Left lung (tissue), 4 donors: ENCODE measurements at regions not wholly inside any gene's neighbourhood (a gene's known extent, or its start where the extent isn't known, plus 50 kb on each side); places are given as distances from the start of the nearest gene placed in this dataset.
A peak's percentile ranks its signal among the peaks of the same experiment; 100 is the strongest.
"Not testable (repeated sequence)": the region's sequence is repeated elsewhere in the genome, so short reads cannot be mapped to it uniquely, and the experiment has no call there.

Experiments used
- ATAC-seq: fragments of 200-7000 bp; cut with Tn5 transposase; one replicate; pipeline ENCODE4 v1.9.1; 2020; ENCODE audit warnings: moderate library complexity
- DNase-seq, 4 donors: peaks; one replicate each; pipeline ENCODE4 v3.0.0-alpha.2; 2013 to 2020
- H3K27ac ChIP-seq, 2 donors: fragments of 200-600 bp; sonication (generic) in 1 of 2; one replicate each; pipeline versions ENCODE4 v1.5.0 to v1.8.0; 2020 to 2021
- H3K27me3 ChIP-seq, 2 donors: fragments of 200-600 bp; sonication (generic) in 1 of 2; one replicate each; pipeline versions ENCODE4 v1.5.0 to v1.8.0; 2020 to 2021
- H3K36me3 ChIP-seq, 2 donors: fragments of 200-600 bp; sonication (generic) in 1 of 2; one replicate each; pipeline versions ENCODE4 v1.5.0 to v1.8.0; 2020 to 2021
- H3K4me1 ChIP-seq, 2 donors: fragments of 200-600 bp; one replicate each; pipeline ENCODE4 v1.8.0; 2021
- H3K4me3 ChIP-seq, 2 donors: fragments of 200-600 bp; sonication (generic) in 1 of 2; one replicate each; pipeline versions ENCODE4 v1.5.0 to v1.8.0; 2020 to 2021; ENCODE audit warnings: mild to moderate bottlenecking in 1 of 2
- H3K9me3 ChIP-seq, 2 donors: fragments of 200-600 bp; sonication (generic) in 1 of 2; one replicate each; pipeline versions ENCODE4 v1.5.0 to v1.8.0; 2020 to 2021
- CTCF ChIP-seq, 2 donors: fragments of 200-600 bp; sonication (generic) in 1 of 2; IDR thresholded peaks; one replicate each; pipeline versions ENCODE4 v1.5.0 to v1.8.0; 2021; ENCODE audit warnings: antibody characterized with exemption in 2 of 2
- intact Hi-C, 2 donors: fragments of 100-400 bp; cut with DNase I; formaldehyde crosslinking; loops; one replicate each; pipeline versions ENCODE4 v1.11.2 to v1.14.2; 2022
- donor health status: DM: no; HTN: yes; CAD: no.
- donor health status: DM: no; HTN: no; CAD: no.

- Histone ChIP-seq H3K4me3 (no peak overlapping the region), H3K36me3 (no peaks in the 10 kb centered on the region), H3K27ac (no peak overlapping the region), H3K4me1 (no peaks in the 10 kb centered on the region), H3K27me3 (no peaks in the 10 kb centered on the region), H3K9me3 (no peaks in the 10 kb centered on the region)
- intact Hi-C loops: loop anchor here in 1 of 2 donors (10.0 kb wide), 1 partner anchor 61 kb away; no protein-coding TSS in a partner anchor
- DNase-seq (no peak), ATAC-seq (no peak)
- no peak for TF ChIP-seq CTCF (IDR thresholded peaks at IDR 0.05)
Measured at GRCh38 chr15:88995449-88995848, 82.3 kb upstream of the MFGE8 start.

- no peak overlapping the region for H3K27ac ChIP-seq
- peaks cover 0 to 2% of the 10 kb centered on the region in 2 donors for H3K4me1 ChIP-seq
- TF ChIP-seq CTCF (IDR thresholded peaks at IDR 0.05): no peak
- DNase-seq (no peak), ATAC-seq (no peak)
- no peaks in the 10 kb centered on the region for H3K36me3 ChIP-seq
- intact Hi-C loops: loop anchor here in 1 of 2 donors (10.0 kb wide), 1 partner anchor 63 kb away; no protein-coding TSS in a partner anchor
- no peak overlapping the region for H3K4me3 ChIP-seq
- no peaks in the 10 kb centered on the region for H3K27me3 ChIP-seq
- no peaks in the 10 kb centered on the region for H3K9me3 ChIP-seq
Measured at GRCh38 chr15:88997531-88997930, 84.4 kb upstream of the MFGE8 start.

- no peak for TF ChIP-seq CTCF (IDR thresholded peaks at IDR 0.05)
- Histone ChIP-seq H3K27ac (no peak overlapping the region), H3K4me3 (no peak overlapping the region), H3K9me3 (no peaks in the 10 kb centered on the region), H3K27me3 (no peaks in the 10 kb centered on the region), H3K4me1 (peaks cover 0 to 2% of the 10 kb centered on the region in 2 donors), H3K36me3 (no peaks in the 10 kb centered on the region)
- ATAC-seq (no peak), DNase-seq (no peak)
- intact Hi-C loops: loop anchor here in 1 of 2 donors (10.0 kb wide), 1 partner anchor 64 kb away; no protein-coding TSS in a partner anchor
Measured at GRCh38 chr15:88998980-88999713, 86.0 kb upstream of the MFGE8 start.

- DNase-seq, H3K4me3 ChIP-seq, H3K4me1 ChIP-seq, H3K9me3 ChIP-seq, H3K27ac ChIP-seq, intact Hi-C loops, ATAC-seq, H3K36me3 ChIP-seq, H3K27me3 ChIP-seq: not testable (repeated sequence)
Measured at GRCh38 chr15:89001708-89002275, 86.5 kb upstream of the ABHD2 start.

GRCh38 chr15:89002281-89002761, 85.9 kb upstream of the ABHD2 start:
- Histone ChIP-seq H3K4me1 (peaks cover 0 to 2% of the 10 kb centered on the region in 2 donors), H3K27me3 (no peaks in the 10 kb centered on the region), H3K27ac (peak overlapping the region in 1 of 2 donors; percentile 5), H3K4me3 (no peak overlapping the region), H3K9me3 (no peaks in the 10 kb centered on the region), H3K36me3 (no peaks in the 10 kb centered on the region)
- TF ChIP-seq CTCF (IDR thresholded peaks at IDR 0.05): no peak
- peak in 1 of 4 donors; percentile 43 for DNase-seq
- intact Hi-C loops: no loop called here
- ATAC-seq: peak; percentile 57
